IPS DF 6.9 (cell line): ENCODE measurements at regions not wholly inside any gene's neighbourhood (a gene's known extent, or its start where the extent isn't known, plus 50 kb on each side); places are given as distances from the start of the nearest gene placed in this dataset.

Experiments used
- DNase-seq: peaks from one replicate; pipeline ENCODE4 v3.0.0-alpha.2; 2013; ENCODE audit warnings: low read depth, low spot score
- H3K27ac ChIP-seq: one replicate; pipeline ENCODE4 v1.5.1; 2013; ENCODE audit warnings: low read length, control low read depth
- H3K27me3 ChIP-seq: 2 replicates; pipeline ENCODE4 v1.6.1; 2013; ENCODE audit warnings: mild to moderate bottlenecking, low read length; ENCODE audit not compliant: control insufficient read depth, insufficient read depth
- H3K36me3 ChIP-seq: 2 replicates; pipeline ENCODE4 v1.6.1; 2013; ENCODE audit warnings: low read length; ENCODE audit not compliant: control insufficient read depth, insufficient read depth
- H3K4me1 ChIP-seq: 2 replicates; pipeline ENCODE4 v1.6.1; 2013; ENCODE audit warnings: low read length; ENCODE audit not compliant: control insufficient read depth, insufficient read depth
- H3K4me3 ChIP-seq: 2 replicates; pipeline ENCODE4 v1.5.1; 2013; ENCODE audit warnings: mild to moderate bottlenecking, low read length
- H3K9me3 ChIP-seq: 2 replicates; pipeline ENCODE4 v1.6.1; 2013; ENCODE audit warnings: low read length, inconsistent platforms; ENCODE audit not compliant: control insufficient read depth, insufficient read depth
- WGBS: extraction: QIAGEN DNeasy Blood & Tissue Kit; methylation state at CpG from one replicate; pipeline ENCODE4 v1.1.7; 2013; ENCODE audit warnings: mixed read lengths, missing lambda C conversion rate; ENCODE audit not compliant: insufficient read length, insufficient coverage; 5-methylcytosine and 5-hydroxymethylcytosine counted together

GRCh38 chr20:40978761-40979160 is 49.9 kb upstream of the TOP1 start:
- Histone ChIP-seq H3K4me1 (no peaks in the 10 kb centered on the region), H3K27me3 (no peaks in the 10 kb centered on the region), H3K9me3 (no peaks in the 10 kb centered on the region), H3K27ac (no peak overlapping the region), H3K36me3 (no peaks in the 10 kb centered on the region), H3K4me3 (no peak overlapping the region)
- no peak for DNase-seq
- no CpG with 5 or more reads among the region's 3 CpGs for WGBS
